MM.1S (cell line): ENCODE measurements at regions not wholly inside any gene's neighbourhood (a gene's known extent, or its start where the extent isn't known, plus 50 kb on each side); places are given as distances from the start of the nearest gene placed in this dataset.

Experiments
- EZH2 ChIP-seq: fragments of 300-600 bp; sonication (generic); optimal IDR thresholded peaks from 2 replicates; pipeline ENCODE3; 2017; ENCODE audit warnings: low read depth, mild to moderate bottlenecking, antibody characterized with exemption, low read length, mixed read lengths
- EZH2phosphoT487 ChIP-seq: fragments of 300-600 bp; sonication (generic); IDR thresholded peaks from 2 replicates; pipeline ENCODE4 v1.6.1; 2018; ENCODE audit warnings: antibody characterized with exemption, low read length
- TF ChIP-seq, protein P1 (sequence below): fragments of 300-600 bp; sonication (generic); IDR thresholded peaks from 2 replicates; pipeline ENCODE4 v1.5.1; 2016; ENCODE audit warnings: antibody characterized with exemption, low read length, mixed read lengths

DNA sequence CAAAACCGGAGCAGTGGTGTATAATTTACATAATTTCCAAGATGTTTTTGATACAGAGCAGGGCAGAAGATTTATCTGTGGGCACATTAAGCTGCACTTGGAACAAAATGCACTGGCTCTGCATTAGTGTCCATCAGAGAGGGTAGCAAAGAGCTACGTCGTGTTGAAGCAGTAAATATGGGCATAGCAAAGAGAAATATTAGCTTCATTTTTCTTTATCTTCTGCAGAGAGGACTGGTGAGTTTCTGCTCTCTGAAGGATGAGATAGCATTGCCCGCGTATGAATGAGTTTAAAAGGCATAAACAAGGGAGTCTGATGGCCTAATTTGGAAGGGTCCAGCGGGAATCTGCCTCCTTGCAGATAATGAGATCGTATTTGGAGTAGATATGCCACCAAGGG is 227.8 kb upstream of the CDH11 start:
- TF ChIP-seq, protein P1, sequence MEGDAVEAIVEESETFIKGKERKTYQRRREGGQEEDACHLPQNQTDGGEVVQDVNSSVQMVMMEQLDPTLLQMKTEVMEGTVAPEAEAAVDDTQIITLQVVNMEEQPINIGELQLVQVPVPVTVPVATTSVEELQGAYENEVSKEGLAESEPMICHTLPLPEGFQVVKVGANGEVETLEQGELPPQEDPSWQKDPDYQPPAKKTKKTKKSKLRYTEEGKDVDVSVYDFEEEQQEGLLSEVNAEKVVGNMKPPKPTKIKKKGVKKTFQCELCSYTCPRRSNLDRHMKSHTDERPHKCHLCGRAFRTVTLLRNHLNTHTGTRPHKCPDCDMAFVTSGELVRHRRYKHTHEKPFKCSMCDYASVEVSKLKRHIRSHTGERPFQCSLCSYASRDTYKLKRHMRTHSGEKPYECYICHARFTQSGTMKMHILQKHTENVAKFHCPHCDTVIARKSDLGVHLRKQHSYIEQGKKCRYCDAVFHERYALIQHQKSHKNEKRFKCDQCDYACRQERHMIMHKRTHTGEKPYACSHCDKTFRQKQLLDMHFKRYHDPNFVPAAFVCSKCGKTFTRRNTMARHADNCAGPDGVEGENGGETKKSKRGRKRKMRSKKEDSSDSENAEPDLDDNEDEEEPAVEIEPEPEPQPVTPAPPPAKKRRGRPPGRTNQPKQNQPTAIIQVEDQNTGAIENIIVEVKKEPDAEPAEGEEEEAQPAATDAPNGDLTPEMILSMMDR: no peak
- TF ChIP-seq EZH2: no peak
- TF ChIP-seq EZH2phosphoT487: no peak
